A673 (cell line): ENCODE measurements at regions not wholly inside any gene's neighbourhood (a gene's known extent, or its start where the extent isn't known, plus 50 kb on each side); places are given as distances from the start of the nearest gene placed in this dataset.

Experiments
- EZH2 ChIP-seq: fragments of 200-600 bp; sonication (generic); IDR thresholded peaks from 2 replicates; pipeline ENCODE4 v1.6.1; 2017; ENCODE audit warnings: borderline replicate concordance, low read depth, mild to moderate bottlenecking, mixed read lengths, antibody characterized with exemption, low read length; ENCODE audit not compliant: poor library complexity, severe bottlenecking
- TF ChIP-seq, protein P1 (sequence below): fragments of 300-800, 200-600 bp; sonication (generic); conservative IDR thresholded peaks from 2 replicates; pipeline ENCODE4 v1.5.1; 2017; ENCODE audit warnings: low read depth, mild to moderate bottlenecking, antibody characterized with exemption, low read length, moderate library complexity, mixed read lengths

- TF ChIP-seq EZH2 = no peak
- TF ChIP-seq, protein P1, sequence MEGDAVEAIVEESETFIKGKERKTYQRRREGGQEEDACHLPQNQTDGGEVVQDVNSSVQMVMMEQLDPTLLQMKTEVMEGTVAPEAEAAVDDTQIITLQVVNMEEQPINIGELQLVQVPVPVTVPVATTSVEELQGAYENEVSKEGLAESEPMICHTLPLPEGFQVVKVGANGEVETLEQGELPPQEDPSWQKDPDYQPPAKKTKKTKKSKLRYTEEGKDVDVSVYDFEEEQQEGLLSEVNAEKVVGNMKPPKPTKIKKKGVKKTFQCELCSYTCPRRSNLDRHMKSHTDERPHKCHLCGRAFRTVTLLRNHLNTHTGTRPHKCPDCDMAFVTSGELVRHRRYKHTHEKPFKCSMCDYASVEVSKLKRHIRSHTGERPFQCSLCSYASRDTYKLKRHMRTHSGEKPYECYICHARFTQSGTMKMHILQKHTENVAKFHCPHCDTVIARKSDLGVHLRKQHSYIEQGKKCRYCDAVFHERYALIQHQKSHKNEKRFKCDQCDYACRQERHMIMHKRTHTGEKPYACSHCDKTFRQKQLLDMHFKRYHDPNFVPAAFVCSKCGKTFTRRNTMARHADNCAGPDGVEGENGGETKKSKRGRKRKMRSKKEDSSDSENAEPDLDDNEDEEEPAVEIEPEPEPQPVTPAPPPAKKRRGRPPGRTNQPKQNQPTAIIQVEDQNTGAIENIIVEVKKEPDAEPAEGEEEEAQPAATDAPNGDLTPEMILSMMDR = no peak
Observed at GRCh38 chr9:115403753-115404152, 285.8 kb upstream of the TNC start.
